IPS DF 6.9 (cell line): ENCODE measurements at regions not wholly inside any gene's neighbourhood (a gene's known extent, or its start where the extent isn't known, plus 50 kb on each side); places are given as distances from the start of the nearest gene placed in this dataset.

ENCODE experiments used
- DNase-seq: peaks from one replicate; pipeline ENCODE4 v3.0.0-alpha.2; 2013; ENCODE audit warnings: low read depth, low spot score
- H3K27ac ChIP-seq: one replicate; pipeline ENCODE4 v1.5.1; 2013; ENCODE audit warnings: low read length, control low read depth
- H3K27me3 ChIP-seq: 2 replicates; pipeline ENCODE4 v1.6.1; 2013; ENCODE audit warnings: mild to moderate bottlenecking, low read length; ENCODE audit not compliant: control insufficient read depth, insufficient read depth
- H3K36me3 ChIP-seq: 2 replicates; pipeline ENCODE4 v1.6.1; 2013; ENCODE audit warnings: low read length; ENCODE audit not compliant: control insufficient read depth, insufficient read depth
- H3K4me1 ChIP-seq: 2 replicates; pipeline ENCODE4 v1.6.1; 2013; ENCODE audit warnings: low read length; ENCODE audit not compliant: control insufficient read depth, insufficient read depth
- H3K4me3 ChIP-seq: 2 replicates; pipeline ENCODE4 v1.5.1; 2013; ENCODE audit warnings: mild to moderate bottlenecking, low read length
- H3K9me3 ChIP-seq: 2 replicates; pipeline ENCODE4 v1.6.1; 2013; ENCODE audit warnings: low read length, inconsistent platforms; ENCODE audit not compliant: control insufficient read depth, insufficient read depth
- WGBS: extraction: QIAGEN DNeasy Blood & Tissue Kit; methylation state at CpG from one replicate; pipeline ENCODE4 v1.1.7; 2013; ENCODE audit warnings: mixed read lengths, missing lambda C conversion rate; ENCODE audit not compliant: insufficient read length, insufficient coverage; 5-methylcytosine and 5-hydroxymethylcytosine counted together

GRCh38 chr4:112905728-112906127 is 143.7 kb upstream of the ANK2 start:
- WGBS: no CpG with 5 or more reads among the region's 4 CpGs
- H3K27ac ChIP-seq: no peak overlapping the region
- no peaks in the 10 kb centered on the region for H3K27me3 ChIP-seq
- H3K9me3 ChIP-seq: no peaks in the 10 kb centered on the region
- H3K36me3 ChIP-seq: no peaks in the 10 kb centered on the region
- H3K4me3 ChIP-seq: no peak overlapping the region
- H3K4me1 ChIP-seq: no peaks in the 10 kb centered on the region
- DNase-seq: no peak

GRCh38 chr4:112908511-112908910 is 140.9 kb upstream of the ANK2 start:
- WGBS: no CpG with 5 or more reads among the region's 1 CpG
- Histone ChIP-seq H3K27ac (no peak overlapping the region), H3K27me3 (no peaks in the 10 kb centered on the region), H3K4me3 (no peak overlapping the region), H3K9me3 (no peaks in the 10 kb centered on the region), H3K4me1 (no peaks in the 10 kb centered on the region), H3K36me3 (no peaks in the 10 kb centered on the region)
- DNase-seq: no peak

- no peaks in the 10 kb centered on the region for H3K36me3 ChIP-seq
- DNase-seq: no peak
- H3K4me3 ChIP-seq: no peak overlapping the region
- no CpG with 5 or more reads among the region's 7 CpGs for WGBS
- H3K27ac ChIP-seq: no peak overlapping the region
- no peaks in the 10 kb centered on the region for H3K9me3 ChIP-seq
- no peaks in the 10 kb centered on the region for H3K27me3 ChIP-seq
- H3K4me1 ChIP-seq: no peaks in the 10 kb centered on the region
These were observed 139.2 kb upstream of the ANK2 start for GRCh38 chr4:112910109-112910736.

- no CpG with 5 or more reads among the region's 3 CpGs for WGBS
- Histone ChIP-seq H3K36me3 (no peaks in the 10 kb centered on the region), H3K9me3 (no peaks in the 10 kb centered on the region), H3K4me3 (no peak overlapping the region), H3K4me1 (peaks cover 2% of the 10 kb centered on the region; the same call in 1 of the 2 replicates), H3K27me3 (no peaks in the 10 kb centered on the region), H3K27ac (no peak overlapping the region)
- DNase-seq: no peak
These were observed 132.6 kb upstream of the ANK2 start for GRCh38 chr4:112916868-112917267.

- Histone ChIP-seq H3K36me3 (no peaks in the 10 kb centered on the region), H3K9me3 (no peaks in the 10 kb centered on the region), H3K27ac (no peak overlapping the region), H3K4me1 (no peaks in the 10 kb centered on the region), H3K4me3 (no peak overlapping the region), H3K27me3 (no peaks in the 10 kb centered on the region)
- DNase-seq: no peak
- 86% methylated on average over 1 of the region's 1 CpG for WGBS
These were observed 125.9 kb upstream of the ANK2 start for GRCh38 chr4:112923516-112923915.

- no CpG with 5 or more reads among the region's 1 CpG for WGBS
- no peak for DNase-seq
- Histone ChIP-seq H3K4me3 (no peak overlapping the region), H3K4me1 (no peaks in the 10 kb centered on the region), H3K27ac (no peak overlapping the region), H3K27me3 (no peaks in the 10 kb centered on the region), H3K9me3 (no peaks in the 10 kb centered on the region), H3K36me3 (no peaks in the 10 kb centered on the region)
These were observed 122.6 kb upstream of the ANK2 start for GRCh38 chr4:112926819-112927218.

DNA sequence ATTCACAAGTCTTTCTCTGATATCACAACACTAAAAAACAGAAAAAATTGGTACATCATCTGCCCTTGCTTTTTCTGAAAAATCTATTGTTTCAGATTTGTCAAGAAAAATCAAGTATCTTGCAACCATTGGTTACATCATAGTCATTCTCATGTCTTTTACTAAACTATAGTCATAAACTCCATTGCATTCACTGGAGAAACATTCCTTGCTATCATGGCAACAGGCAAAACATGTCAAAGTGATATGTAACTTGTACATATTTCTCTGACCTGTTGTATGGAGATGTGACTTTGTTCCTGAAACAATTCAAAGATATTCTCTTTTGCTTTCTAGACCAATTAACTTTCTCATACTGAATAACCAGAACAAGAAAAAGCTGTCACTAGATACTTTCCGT is 121.9 kb upstream of the ANK2 start:
- no peaks in the 10 kb centered on the region for H3K36me3 ChIP-seq
- no peaks in the 10 kb centered on the region for H3K27me3 ChIP-seq
- H3K9me3 ChIP-seq: no peaks in the 10 kb centered on the region
- no peak overlapping the region for H3K27ac ChIP-seq
- WGBS: no CpG with 5 or more reads among the region's 1 CpG
- no peak for DNase-seq
- no peak overlapping the region for H3K4me3 ChIP-seq
- H3K4me1 ChIP-seq: no peaks in the 10 kb centered on the region

GRCh38 chr4:112931001-112931400 is 118.5 kb upstream of the ANK2 start:
- H3K9me3 ChIP-seq: no peaks in the 10 kb centered on the region
- H3K36me3 ChIP-seq: no peaks in the 10 kb centered on the region
- no peak overlapping the region for H3K27ac ChIP-seq
- no peak overlapping the region for H3K4me3 ChIP-seq
- no CpG with 5 or more reads among the region's 4 CpGs for WGBS
- no peaks in the 10 kb centered on the region for H3K27me3 ChIP-seq
- no peak for DNase-seq
- H3K4me1 ChIP-seq: no peaks in the 10 kb centered on the region

DNA sequence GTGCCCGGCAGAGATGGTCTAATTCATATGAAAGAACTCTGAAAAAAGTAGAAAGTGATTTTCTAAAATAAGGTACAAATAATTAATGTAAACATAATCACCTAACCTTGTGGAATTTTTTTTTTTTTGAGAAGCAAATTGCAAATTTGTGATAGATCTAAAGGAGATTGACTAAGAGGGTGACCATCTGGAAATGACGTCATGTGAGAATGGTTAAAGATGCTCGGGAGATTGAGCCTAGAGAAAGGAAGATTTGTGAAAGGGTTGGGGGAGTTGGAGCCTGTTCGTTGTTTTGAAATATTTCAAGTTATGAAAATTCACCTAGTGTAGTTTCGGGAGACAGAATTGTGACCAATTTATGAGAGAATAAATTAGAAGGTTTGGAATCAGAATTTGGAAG is 115.7 kb upstream of the ANK2 start:
- Histone ChIP-seq H3K27me3 (no peaks in the 10 kb centered on the region), H3K27ac (no peak overlapping the region), H3K36me3 (no peaks in the 10 kb centered on the region), H3K4me1 (no peaks in the 10 kb centered on the region), H3K4me3 (no peak overlapping the region), H3K9me3 (no peaks in the 10 kb centered on the region)
- 100% methylated on average over 2 of the region's 5 CpGs for WGBS
- DNase-seq: no peak

- no peak overlapping the region for H3K27ac ChIP-seq
- no peaks in the 10 kb centered on the region for H3K4me1 ChIP-seq
- H3K9me3 ChIP-seq: no peaks in the 10 kb centered on the region
- no peaks in the 10 kb centered on the region for H3K36me3 ChIP-seq
- no CpG with 5 or more reads among the region's 1 CpG for whole genome bisulfite sequencing
- no peak for DNase-seq
- H3K4me3 ChIP-seq: no peak overlapping the region
- no peaks in the 10 kb centered on the region for H3K27me3 ChIP-seq
These were observed 110.9 kb upstream of the ANK2 start for GRCh38 chr4:112938461-112939058.

DNA sequence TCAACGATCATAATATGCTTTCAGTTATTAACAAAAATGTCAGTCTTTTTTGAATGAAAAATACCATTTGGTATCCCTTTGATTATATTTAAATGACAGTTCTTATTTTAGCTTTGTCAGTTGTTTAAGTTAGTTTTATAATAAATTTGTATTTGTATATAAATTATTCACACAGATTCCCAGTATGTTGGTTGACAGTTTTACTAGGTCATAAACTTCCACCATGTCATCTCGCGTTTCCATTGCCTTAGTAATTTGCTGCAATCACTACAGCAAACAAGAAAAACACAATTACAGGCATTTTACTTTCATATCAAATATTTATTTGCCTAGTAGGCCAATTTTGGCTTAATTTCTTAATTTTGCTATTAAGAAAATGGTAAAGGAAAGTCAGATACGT is 109.6 kb upstream of the ANK2 start:
- Histone ChIP-seq H3K27ac (no peak overlapping the region), H3K27me3 (no peaks in the 10 kb centered on the region), H3K4me1 (no peaks in the 10 kb centered on the region), H3K4me3 (no peak overlapping the region), H3K9me3 (no peaks in the 10 kb centered on the region), H3K36me3 (no peaks in the 10 kb centered on the region)
- WGBS: no CpG with 5 or more reads among the region's 4 CpGs
- DNase-seq: no peak
